ENCODE measurements at regions not wholly inside any gene's neighbourhood (a gene's known extent, or its start where the extent isn't known, plus 50 kb on each side); places are given as distances from the start of the nearest gene placed in this dataset.

GRCh38 chr18:59050661-59051057, 89.0 kb upstream of the SEC11C start:
- H3K9me3 ChIP-seq: no peaks in the 10 kb centered on the region
- no peaks in the 10 kb centered on the region for H3K27me3 ChIP-seq (ENCODE audit: low read depth)
- no peak for TF ChIP-seq CTCF (IDR thresholded peaks at IDR 0.05)
- H3K27ac ChIP-seq: no peak overlapping the region
- H3K4me3 ChIP-seq: no peak overlapping the region
- no peak for ATAC-seq
- intact Hi-C loops (cut with DNase I): no loop called here
- no peak for DNase-seq
- H3K36me3 ChIP-seq: no peaks in the 10 kb centered on the region
- H3K4me1 ChIP-seq: no peaks in the 10 kb centered on the region

GRCh38 chr18:59051470-59052165, 88.1 kb upstream of the SEC11C start:
- Histone ChIP-seq H3K27ac (no peak overlapping the region), H3K9me3 (no peaks in the 10 kb centered on the region), H3K4me1 (no peaks in the 10 kb centered on the region), H3K4me3 (no peak overlapping the region), H3K36me3 (no peaks in the 10 kb centered on the region), H3K27me3 (ENCODE audit: low read depth) (no peaks in the 10 kb centered on the region)
- ATAC-seq (no peak), DNase-seq (no peak)
- no peak for TF ChIP-seq CTCF (IDR thresholded peaks at IDR 0.05)
- intact Hi-C loops (cut with DNase I): no loop called here

DNA sequence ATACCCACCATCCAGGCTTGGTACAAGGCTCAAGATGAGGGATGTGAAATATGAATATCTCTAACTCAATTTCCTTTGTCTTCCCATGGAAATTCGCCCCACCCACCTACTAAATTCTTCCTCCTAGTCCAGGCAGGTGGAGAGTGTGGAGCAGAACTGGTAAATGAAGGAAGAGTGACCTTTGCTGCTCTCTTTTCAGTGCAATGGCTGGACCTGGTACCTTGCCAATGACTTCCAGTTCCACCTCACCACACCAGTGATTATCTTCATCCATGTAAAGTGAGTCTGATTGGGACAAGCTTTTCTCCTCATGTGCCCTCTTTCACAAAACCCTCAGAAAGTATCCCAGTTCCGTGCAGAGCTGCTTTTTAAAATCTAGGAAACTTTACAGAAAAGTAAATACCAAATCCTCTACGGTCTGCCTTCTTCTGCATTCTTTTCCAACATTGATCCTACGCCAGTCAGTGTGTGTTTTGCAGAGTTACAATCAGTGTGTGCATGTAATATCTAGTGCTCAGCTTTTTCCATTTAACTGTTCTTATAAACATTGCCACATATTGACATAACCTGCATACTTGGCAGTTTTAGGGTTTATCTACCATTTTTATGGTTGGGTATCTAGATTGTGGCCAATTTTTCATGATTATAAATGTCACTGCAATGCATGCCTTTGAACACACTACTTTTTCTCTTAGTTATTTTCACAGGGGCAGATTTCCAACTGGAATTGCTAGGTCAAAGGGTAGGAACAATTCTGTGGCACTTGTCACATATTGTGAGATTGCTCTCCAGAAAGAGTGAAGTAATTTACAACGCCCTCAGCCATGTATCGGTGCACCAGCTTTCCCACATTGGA, 86.5 kb upstream of the SEC11C start:
- TF ChIP-seq CTCF (IDR thresholded peaks at IDR 0.05): no peak
- intact Hi-C loops (cut with DNase I): no loop called here
- no peaks in the 10 kb centered on the region for H3K9me3 ChIP-seq
- DNase-seq (no peak), ATAC-seq (no peak)
- no peak overlapping the region for H3K4me3 ChIP-seq
- H3K36me3 ChIP-seq: no peaks in the 10 kb centered on the region
- no peak overlapping the region for H3K27ac ChIP-seq
- no peaks in the 10 kb centered on the region for H3K4me1 ChIP-seq
- no peaks in the 10 kb centered on the region for H3K27me3 ChIP-seq (ENCODE audit: low read depth)

- no peaks in the 10 kb centered on the region for H3K9me3 ChIP-seq
- ATAC-seq: no peak
- H3K36me3 ChIP-seq: no peaks in the 10 kb centered on the region
- no peaks in the 10 kb centered on the region for H3K4me1 ChIP-seq
- no peak for DNase-seq
- H3K27me3 ChIP-seq (ENCODE audit: low read depth): no peaks in the 10 kb centered on the region
- no peak overlapping the region for H3K27ac ChIP-seq
- TF ChIP-seq CTCF (IDR thresholded peaks at IDR 0.05): no peak
- no peak overlapping the region for H3K4me3 ChIP-seq
- intact Hi-C loops (cut with DNase I): loop anchor here (5.0 kb wide), 1 partner anchor 272 kb away; no protein-coding TSS in a partner anchor
Measured at GRCh38 chr18:59054496-59055287, 85.0 kb upstream of the SEC11C start.

- DNase-seq: no peak
- H3K27me3 ChIP-seq (ENCODE audit: low read depth): no peaks in the 10 kb centered on the region
- no peaks in the 10 kb centered on the region for H3K36me3 ChIP-seq
- intact Hi-C loops (cut with DNase I): loop anchor here (5.0 kb wide), 1 partner anchor 273 kb away; no protein-coding TSS in a partner anchor
- H3K4me3 ChIP-seq: no peak overlapping the region
- H3K27ac ChIP-seq: no peak overlapping the region
- no peaks in the 10 kb centered on the region for H3K4me1 ChIP-seq
- no peaks in the 10 kb centered on the region for H3K9me3 ChIP-seq
- no peak for TF ChIP-seq CTCF (IDR thresholded peaks at IDR 0.05)
- no peak for ATAC-seq
Measured at GRCh38 chr18:59055345-59056032, 84.2 kb upstream of the SEC11C start.
